LNCAP (cell line): ENCODE measurements at regions not wholly inside any gene's neighbourhood (a gene's known extent, or its start where the extent isn't known, plus 50 kb on each side); places are given as distances from the start of the nearest gene placed in this dataset.

ENCODE experiments used
- CTCF ChIP-seq: fragments of 450-650 bp; IDR thresholded peaks from 2 replicates; pipeline ENCODE4 v1.5.1; 2017; ENCODE audit warnings: mild to moderate bottlenecking

- no peak for TF ChIP-seq CTCF
Observed at GRCh38 chr2:107437265-107437664, 389.4 kb upstream of the RGPD4 start.

GRCh38 chr2:107437807-107438206, 388.9 kb upstream of the RGPD4 start:
- no peak for TF ChIP-seq CTCF

- TF ChIP-seq CTCF, result no peak
Observed at GRCh38 chr2:107448160-107448559, 378.5 kb upstream of the RGPD4 start.

- TF ChIP-seq CTCF, result no peak
Observed at GRCh38 chr2:107461301-107461700, 365.4 kb upstream of the RGPD4 start.

GRCh38 chr2:107462181-107462580, 364.5 kb upstream of the RGPD4 start:
- TF ChIP-seq CTCF, result no peak

- TF ChIP-seq CTCF, result no peak
Observed at GRCh38 chr2:107466241-107466640, 360.5 kb upstream of the RGPD4 start.

GRCh38 chr2:107466984-107467773, 359.5 kb upstream of the RGPD4 start:
- TF ChIP-seq CTCF, result no peak
